HG03108 (cell line): ENCODE measurements at regions not wholly inside any gene's neighbourhood (a gene's known extent, or its start where the extent isn't known, plus 50 kb on each side); places are given as distances from the start of the nearest gene placed in this dataset.

Experiments used
- ATAC-seq: cut with Tn5 transposase; IDR thresholded peaks from one replicate; pipeline ENCODE4 v1.9.1; 2021; ENCODE audit warnings: moderate library complexity; ENCODE audit not compliant: unreplicated experiment

GRCh38 chr2:234308813-234309195 lies 188.1 kb downstream of the ARL4C start:
- ATAC-seq: peak; percentile 94

GRCh38 chr2:234308073-234308812 lies 188.6 kb downstream of the ARL4C start:
- no peak for ATAC-seq

GRCh38 chr2:234307322-234307961 lies 189.4 kb downstream of the ARL4C start:
- ATAC-seq: no peak

GRCh38 chr2:234306426-234307173 lies 190.3 kb downstream of the ARL4C start:
- ATAC-seq: no peak

- no peak for ATAC-seq
Observed at GRCh38 chr2:234305846-234306245, 191.0 kb downstream of the ARL4C start.

GRCh38 chr2:234304950-234305349 lies 191.9 kb downstream of the ARL4C start:
- no peak for ATAC-seq

- no peak for ATAC-seq
Observed at GRCh38 chr2:234302664-234302991, 194.3 kb downstream of the ARL4C start.

- ATAC-seq: no peak
Observed at GRCh38 chr2:234300932-234301823, 195.7 kb downstream of the ARL4C start.

- ATAC-seq: no peak
Observed at GRCh38 chr2:234300391-234300925, 196.4 kb downstream of the ARL4C start.

- ATAC-seq: no peak
Observed at GRCh38 chr2:234298918-234299317, 198.0 kb downstream of the ARL4C start.

- no peak for ATAC-seq
Observed at GRCh38 chr2:234296991-234297390, 199.9 kb downstream of the ARL4C start.

- ATAC-seq: no peak
Observed at GRCh38 chr2:234293973-234294372, 202.9 kb downstream of the ARL4C start.

GRCh38 chr2:234292962-234293243 lies 204.0 kb downstream of the ARL4C start:
- ATAC-seq: no peak

GRCh38 chr2:234292205-234292961 lies 204.5 kb downstream of the ARL4C start:
- peak; percentile 57 for ATAC-seq

- ATAC-seq: peak; percentile 24
Observed at GRCh38 chr2:234291765-234292204, 205.1 kb downstream of the ARL4C start.

GRCh38 chr2:234290671-234291070 lies 206.2 kb downstream of the ARL4C start:
- peak; percentile 52 for ATAC-seq

GRCh38 chr2:234289834-234290590 lies 206.9 kb downstream of the ARL4C start:
- no peak for ATAC-seq

GRCh38 chr2:234288974-234289455 lies 207.9 kb downstream of the ARL4C start:
- no peak for ATAC-seq

- ATAC-seq: no peak
Observed at GRCh38 chr2:234287650-234288049, 209.2 kb downstream of the ARL4C start.
